ENCODE measurements at regions not wholly inside any gene's neighbourhood (a gene's known extent, or its start where the extent isn't known, plus 50 kb on each side); places are given as distances from the start of the nearest gene placed in this dataset.

GRCh38 chr18:53952700-53953099 is 271.8 kb downstream of the MBD2 start:
- 82 to 89% (median 86%) methylated on average over 3 of the region's 3 CpGs for WGBS, 5 donors
- Histone ChIP-seq H3K4me3 (no peak overlapping the region), H3K9me3 (no peaks in the 10 kb centered on the region), H3K36me3 (no peaks in the 10 kb centered on the region), H3K27ac (no peak overlapping the region), H3K27me3 (replicated peaks in 1 of 7) (no peaks in the 10 kb centered on the region), H3K4me1 (no peaks in the 10 kb centered on the region)
- no peak for DNase-seq
- TF ChIP-seq POLR2A (IDR thresholded peaks at IDR 0.05), result no peak
- no peak for TF ChIP-seq POLR2AphosphoS5 (IDR thresholded peaks at IDR 0.05)
- no peak for TF ChIP-seq CTCF (IDR thresholded peaks at IDR 0.05 in 8 of 11, conservative IDR thresholded peaks at IDR 0.05 in 3 of 11)
- intact Hi-C loops (cut with DNase I; ENCODE audit: low total_unique reads), result no loop called here

- H3K27me3 ChIP-seq (replicated peaks in 1 of 7), result no peaks in the 10 kb centered on the region
- H3K9me3 ChIP-seq, result peaks cover 0 to 3% (median 0%) of the 10 kb centered on the region in 8 donors
- DNase-seq, result no peak
- H3K4me1 ChIP-seq, result no peaks in the 10 kb centered on the region
- no peaks in the 10 kb centered on the region for H3K36me3 ChIP-seq
- intact Hi-C loops (cut with DNase I; ENCODE audit: low total_unique reads), result no loop called here
- 79 to 91% (median 86%) methylated on average over 1 of the region's 1 CpG for WGBS, 5 donors
- no peak overlapping the region for H3K4me3 ChIP-seq
- no peak for TF ChIP-seq CTCF (IDR thresholded peaks at IDR 0.05 in 8 of 11, conservative IDR thresholded peaks at IDR 0.05 in 3 of 11)
- TF ChIP-seq POLR2A (IDR thresholded peaks at IDR 0.05), result no peak
- no peak for TF ChIP-seq POLR2AphosphoS5 (IDR thresholded peaks at IDR 0.05)
- H3K27ac ChIP-seq, result no peak overlapping the region
Measured at GRCh38 chr18:53950545-53950944, 273.9 kb downstream of the MBD2 start.

- TF ChIP-seq POLR2AphosphoS5 (IDR thresholded peaks at IDR 0.05), result no peak
- no peak for TF ChIP-seq CTCF (IDR thresholded peaks at IDR 0.05 in 8 of 11, conservative IDR thresholded peaks at IDR 0.05 in 3 of 11)
- no peak for TF ChIP-seq POLR2A (IDR thresholded peaks at IDR 0.05)
- H3K4me3 ChIP-seq, result no peak overlapping the region
- H3K27ac ChIP-seq, result no peak overlapping the region
- H3K36me3 ChIP-seq, result no peaks in the 10 kb centered on the region
- no peak for DNase-seq
- H3K27me3 ChIP-seq (replicated peaks in 1 of 7), result no peaks in the 10 kb centered on the region
- intact Hi-C loops (cut with DNase I; ENCODE audit: low total_unique reads), result no loop called here
- H3K9me3 ChIP-seq, result peaks cover 0 to 15% (median 12%) of the 10 kb centered on the region in 8 donors
- H3K4me1 ChIP-seq, result no peaks in the 10 kb centered on the region
Measured at GRCh38 chr18:53948991-53949390, 275.5 kb downstream of the MBD2 start.

- H3K9me3 ChIP-seq, result peaks cover 0 to 33% (median 15%) of the 10 kb centered on the region in 8 donors
- TF ChIP-seq POLR2A (IDR thresholded peaks at IDR 0.05), result no peak
- no peak for TF ChIP-seq POLR2AphosphoS5 (IDR thresholded peaks at IDR 0.05)
- no peak for TF ChIP-seq CTCF (IDR thresholded peaks at IDR 0.05 in 8 of 11, conservative IDR thresholded peaks at IDR 0.05 in 3 of 11)
- H3K36me3 ChIP-seq, result no peaks in the 10 kb centered on the region
- intact Hi-C loops (cut with DNase I; ENCODE audit: low total_unique reads), result no loop called here
- DNase-seq, result no peak
- no peaks in the 10 kb centered on the region for H3K4me1 ChIP-seq
- WGBS, 5 donors, result 79 to 94% (median 91%) methylated on average over 5 of the region's 5 CpGs
- H3K27me3 ChIP-seq (replicated peaks in 1 of 7), result no peaks in the 10 kb centered on the region
- H3K27ac ChIP-seq, result no peak overlapping the region
- H3K4me3 ChIP-seq, result no peak overlapping the region
Measured at GRCh38 chr18:53947092-53947640, 277.3 kb downstream of the MBD2 start.

Data from spleen (tissue), 11 donors.